Loucy (cell line): ENCODE measurements at regions not wholly inside any gene's neighbourhood (a gene's known extent, or its start where the extent isn't known, plus 50 kb on each side); places are given as distances from the start of the nearest gene placed in this dataset.

Source experiments
- H2AFZ ChIP-seq: fragments of 200-600 bp; sonication (generic); 2 replicates; pipeline ENCODE4 v1.6.0; 2016; ENCODE audit warnings: antibody characterized with exemption, mild to moderate bottlenecking, low read length, moderate library complexity
- H3F3A ChIP-seq: fragments of 200-600 bp; 2 replicates; pipeline ENCODE4 v1.6.0; 2016; ENCODE audit warnings: antibody characterized with exemption, low read depth, mild to moderate bottlenecking
- H3K27me3 ChIP-seq: fragments of 200-600 bp; sonication (generic); 2 replicates; pipeline ENCODE4 v1.6.1; 2014; ENCODE audit warnings: low read length, mild to moderate bottlenecking; ENCODE audit not compliant: insufficient read depth, poor library complexity, severe bottlenecking
- H3K36me3 ChIP-seq: fragments of 200-600 bp; sonication (generic); 2 replicates; pipeline ENCODE4 v1.6.1; 2016; ENCODE audit warnings: low read length; ENCODE audit not compliant: insufficient read depth
- H3K4me1 ChIP-seq: fragments of 200-600 bp; sonication (generic); 2 replicates; pipeline ENCODE4 v1.5.1; 2014; ENCODE audit warnings: low read length, mild to moderate bottlenecking; ENCODE audit not compliant: insufficient read depth, poor library complexity, severe bottlenecking
- H3K4me2 ChIP-seq: fragments of 200-600 bp; sonication (generic); 2 replicates; pipeline ENCODE4 v1.6.0; 2014; ENCODE audit warnings: antibody characterized with exemption, low read length, low read depth, mild to moderate bottlenecking; ENCODE audit not compliant: poor library complexity, severe bottlenecking
- H3K4me3 ChIP-seq: fragments of 200-600 bp; sonication (generic); 2 replicates; pipeline ENCODE4 v1.5.1; 2014; ENCODE audit warnings: low read length, mild to moderate bottlenecking, mixed read lengths; ENCODE audit not compliant: poor library complexity, severe bottlenecking
- H3K79me2 ChIP-seq: fragments of 200-600 bp; sonication (generic); 2 replicates; pipeline ENCODE4 v1.6.1; 2014; ENCODE audit warnings: low read length; ENCODE audit not compliant: insufficient read depth
- H3K9ac ChIP-seq: fragments of 200-600 bp; sonication (generic); 2 replicates; pipeline ENCODE4 v1.6.0; 2014; ENCODE audit warnings: mild to moderate bottlenecking, low read depth, low read length, moderate library complexity; ENCODE audit not compliant: poor library complexity, severe bottlenecking
- H3K9me2 ChIP-seq: fragments of 200-600 bp; sonication (generic); replicated peaks from 2 replicates; pipeline ENCODE4 v1.6.1; 2016; ENCODE audit warnings: low read depth, low read length, mixed read lengths
- H3K9me3 ChIP-seq: fragments of 200-600 bp; sonication (generic); 2 replicates; pipeline ENCODE4 v1.6.1; 2014; ENCODE audit warnings: mild to moderate bottlenecking, antibody characterized with exemption, low read length, low read depth; ENCODE audit not compliant: insufficient read depth
- H4K20me1 ChIP-seq: fragments of 200-600 bp; sonication (generic); 2 replicates; pipeline ENCODE4 v1.6.0; 2014; ENCODE audit warnings: antibody characterized with exemption, low read length, mild to moderate bottlenecking; ENCODE audit not compliant: insufficient read depth, poor library complexity, severe bottlenecking
- CTCF ChIP-seq: fragments of 200-600 bp; sonication (generic); conservative IDR thresholded peaks from 2 replicates; pipeline ENCODE4 v1.5.1; 2014; ENCODE audit warnings: mild to moderate bottlenecking, antibody characterized with exemption, low read length
- EZH2phosphoT487 ChIP-seq: fragments of 200-600 bp; IDR thresholded peaks from 2 replicates; pipeline ENCODE4 v1.6.1; 2018; ENCODE audit warnings: antibody characterized with exemption, mild to moderate bottlenecking, moderate library complexity, borderline replicate concordance

GRCh38 chr2:53265544-53266299, 501.9 kb upstream of the CHAC2 start:
- Histone ChIP-seq H3K9me3 (no peaks in the 10 kb centered on the region), H4K20me1 (no peaks in the 10 kb centered on the region), H2AFZ (no peak overlapping the region), H3K36me3 (no peaks in the 10 kb centered on the region), H3K9ac (no peak overlapping the region), H3K4me1 (no peaks in the 10 kb centered on the region), H3K79me2 (no peaks in the 10 kb centered on the region), H3K27me3 (no peaks in the 10 kb centered on the region), H3K4me2 (no peak overlapping the region), H3K9me2 (no peaks in the 10 kb centered on the region), H3F3A (no peaks in the 10 kb centered on the region), H3K4me3 (no peak overlapping the region)
- TF ChIP-seq EZH2phosphoT487 (no peak), CTCF (no peak)

GRCh38 chr2:53260568-53260967, 507.0 kb upstream of the CHAC2 start:
- Histone ChIP-seq H3K9ac (no peak overlapping the region), H3K36me3 (no peaks in the 10 kb centered on the region), H3K9me2 (no peaks in the 10 kb centered on the region), H3K27me3 (no peaks in the 10 kb centered on the region), H3K4me1 (no peaks in the 10 kb centered on the region), H3K4me2 (no peak overlapping the region), H3K79me2 (no peaks in the 10 kb centered on the region), H3F3A (no peaks in the 10 kb centered on the region), H3K4me3 (no peak overlapping the region), H2AFZ (no peak overlapping the region), H3K9me3 (no peaks in the 10 kb centered on the region), H4K20me1 (no peaks in the 10 kb centered on the region)
- no peak for TF ChIP-seq CTCF

GRCh38 chr2:53259395-53260009, 508.1 kb upstream of the CHAC2 start:
- H4K20me1 ChIP-seq: no peaks in the 10 kb centered on the region
- no peaks in the 10 kb centered on the region for H3K4me1 ChIP-seq
- H3K36me3 ChIP-seq: no peaks in the 10 kb centered on the region
- no peak overlapping the region for H3K9ac ChIP-seq
- TF ChIP-seq CTCF (no peak), EZH2phosphoT487 (no peak)
- no peaks in the 10 kb centered on the region for H3K9me3 ChIP-seq
- H2AFZ ChIP-seq: no peak overlapping the region
- H3K9me2 ChIP-seq: no peaks in the 10 kb centered on the region
- no peaks in the 10 kb centered on the region for H3K79me2 ChIP-seq
- H3K27me3 ChIP-seq: no peaks in the 10 kb centered on the region
- H3K4me2 ChIP-seq: no peak overlapping the region
- H3K4me3 ChIP-seq: no peak overlapping the region
- H3F3A ChIP-seq: no peaks in the 10 kb centered on the region
